GM21360 (cell line): ENCODE measurements at regions not wholly inside any gene's neighbourhood (a gene's known extent, or its start where the extent isn't known, plus 50 kb on each side); places are given as distances from the start of the nearest gene placed in this dataset.
"Not testable (repeated sequence)": the region's sequence is repeated elsewhere in the genome, so short reads cannot be mapped to it uniquely, and the experiment has no call there.

Experiments used
- ATAC-seq: cut with Tn5 transposase; IDR thresholded peaks from one replicate; pipeline ENCODE4 v1.9.1; 2021; ENCODE audit warnings: mild to moderate bottlenecking, moderate library complexity; ENCODE audit not compliant: unreplicated experiment

- ATAC-seq, result no peak
These were observed 513.7 kb upstream of the PTGER4 start for GRCh38 chr5:40165789-40166728.

GRCh38 chr5:40165106-40165788 lies 514.5 kb upstream of the PTGER4 start:
- no peak for ATAC-seq

GRCh38 chr5:40160435-40160834 lies 519.3 kb upstream of the PTGER4 start:
- no peak for ATAC-seq

GRCh38 chr5:40154194-40154593 lies 525.5 kb upstream of the PTGER4 start:
- ATAC-seq, result no peak

- ATAC-seq, result no peak
These were observed 528.8 kb upstream of the PTGER4 start for GRCh38 chr5:40150896-40151295.

- ATAC-seq, result no peak
These were observed 537.8 kb upstream of the PTGER4 start for GRCh38 chr5:40141896-40142295.

- ATAC-seq, result no peak
These were observed 538.3 kb upstream of the PTGER4 start for GRCh38 chr5:40141418-40141817.

GRCh38 chr5:40137223-40137622 lies 542.5 kb upstream of the PTGER4 start:
- ATAC-seq, result no peak

GRCh38 chr5:40134883-40135520 lies 544.7 kb upstream of the PTGER4 start:
- no peak for ATAC-seq

- ATAC-seq, result no peak
These were observed 555.3 kb upstream of the PTGER4 start for GRCh38 chr5:40124367-40124766.

GRCh38 chr5:40121236-40121635 lies 558.5 kb upstream of the PTGER4 start:
- no peak for ATAC-seq

- no peak for ATAC-seq
These were observed 566.8 kb upstream of the PTGER4 start for GRCh38 chr5:40112875-40113274.

GRCh38 chr5:40111036-40111435 lies 568.7 kb upstream of the PTGER4 start:
- ATAC-seq, result not testable (repeated sequence)

GRCh38 chr5:40108764-40109390 lies 570.8 kb upstream of the PTGER4 start:
- not testable (repeated sequence) for ATAC-seq

GRCh38 chr5:40107786-40108185 lies 571.9 kb upstream of the PTGER4 start:
- ATAC-seq, result not testable (repeated sequence)

GRCh38 chr5:40106847-40107246 lies 572.9 kb upstream of the PTGER4 start:
- ATAC-seq, result no peak

GRCh38 chr5:40098313-40098712 lies 581.4 kb upstream of the PTGER4 start:
- no peak for ATAC-seq

GRCh38 chr5:40093550-40093949 lies 586.2 kb upstream of the PTGER4 start:
- no peak for ATAC-seq

- no peak for ATAC-seq
These were observed 590.4 kb upstream of the PTGER4 start for GRCh38 chr5:40089269-40089668.

GRCh38 chr5:40084614-40085013 lies 595.1 kb upstream of the PTGER4 start:
- ATAC-seq, result no peak

- ATAC-seq, result no peak
These were observed 597.4 kb upstream of the PTGER4 start for GRCh38 chr5:40082313-40082712.
